ENCODE measurements at regions not wholly inside any gene's neighbourhood (a gene's known extent, or its start where the extent isn't known, plus 50 kb on each side); places are given as distances from the start of the nearest gene placed in this dataset.

GRCh38 chr2:51995293-51995692 is 963.4 kb upstream of the NRXN1 start:
- TF ChIP-seq POLR2A (IDR thresholded peaks at IDR 0.05) = no peak
- TF ChIP-seq, protein P1, sequence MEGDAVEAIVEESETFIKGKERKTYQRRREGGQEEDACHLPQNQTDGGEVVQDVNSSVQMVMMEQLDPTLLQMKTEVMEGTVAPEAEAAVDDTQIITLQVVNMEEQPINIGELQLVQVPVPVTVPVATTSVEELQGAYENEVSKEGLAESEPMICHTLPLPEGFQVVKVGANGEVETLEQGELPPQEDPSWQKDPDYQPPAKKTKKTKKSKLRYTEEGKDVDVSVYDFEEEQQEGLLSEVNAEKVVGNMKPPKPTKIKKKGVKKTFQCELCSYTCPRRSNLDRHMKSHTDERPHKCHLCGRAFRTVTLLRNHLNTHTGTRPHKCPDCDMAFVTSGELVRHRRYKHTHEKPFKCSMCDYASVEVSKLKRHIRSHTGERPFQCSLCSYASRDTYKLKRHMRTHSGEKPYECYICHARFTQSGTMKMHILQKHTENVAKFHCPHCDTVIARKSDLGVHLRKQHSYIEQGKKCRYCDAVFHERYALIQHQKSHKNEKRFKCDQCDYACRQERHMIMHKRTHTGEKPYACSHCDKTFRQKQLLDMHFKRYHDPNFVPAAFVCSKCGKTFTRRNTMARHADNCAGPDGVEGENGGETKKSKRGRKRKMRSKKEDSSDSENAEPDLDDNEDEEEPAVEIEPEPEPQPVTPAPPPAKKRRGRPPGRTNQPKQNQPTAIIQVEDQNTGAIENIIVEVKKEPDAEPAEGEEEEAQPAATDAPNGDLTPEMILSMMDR (IDR thresholded peaks at IDR 0.05 in 4 of 5, conservative IDR thresholded peaks at IDR 0.05 in 1 of 5) = no peak

Data from gastrocnemius medialis (tissue), 4 donors.